ENCODE measurements at regions not wholly inside any gene's neighbourhood (a gene's known extent, or its start where the extent isn't known, plus 50 kb on each side); places are given as distances from the start of the nearest gene placed in this dataset.

- DNase-seq (ENCODE audit: low spot score), result no peak
- intact Hi-C loops (cut with DNase I), result no loop called here
Measured at GRCh38 chr2:191738003-191738402, 60.1 kb downstream of the NABP1 start.

- intact Hi-C loops (cut with DNase I), result no loop called here
- DNase-seq (ENCODE audit: low spot score), result no peak
Measured at GRCh38 chr2:191738667-191739066, 60.7 kb downstream of the NABP1 start.

- DNase-seq (ENCODE audit: low spot score), result no peak
Measured at GRCh38 chr2:191739194-191739593, 61.3 kb downstream of the NABP1 start.

GRCh38 chr2:191740016-191740419, 62.1 kb downstream of the NABP1 start:
- intact Hi-C loops (cut with DNase I), result no loop called here
- DNase-seq (ENCODE audit: low spot score), result no peak

More at GRCh38 chr2:191739194-191739593, 61.3 kb downstream of the NABP1 start:
- intact Hi-C loops (cut with DNase I), result no loop called here

GRCh38 chr2:191740759-191741158, 62.8 kb downstream of the NABP1 start:
- intact Hi-C loops (cut with DNase I), result no loop called here
- DNase-seq (ENCODE audit: low spot score), result no peak

- DNase-seq (ENCODE audit: low spot score), result no peak
- intact Hi-C loops (cut with DNase I), result no loop called here
Measured at GRCh38 chr2:191746346-191747169, 68.6 kb downstream of the NABP1 start.

GRCh38 chr2:191747170-191747530, 69.2 kb downstream of the NABP1 start:
- intact Hi-C loops (cut with DNase I), result no loop called here
- no peak for DNase-seq (ENCODE audit: low spot score)

GRCh38 chr2:191748059-191748461, 70.1 kb downstream of the NABP1 start:
- no peak for DNase-seq (ENCODE audit: low spot score)
- intact Hi-C loops (cut with DNase I), result no loop called here

- DNase-seq (ENCODE audit: low spot score), result no peak
- intact Hi-C loops (cut with DNase I), result no loop called here
Measured at GRCh38 chr2:191748528-191749180, 70.7 kb downstream of the NABP1 start.

- intact Hi-C loops (cut with DNase I), result no loop called here
- no peak for DNase-seq (ENCODE audit: low spot score)
Measured at GRCh38 chr2:191749181-191749540, 71.2 kb downstream of the NABP1 start.

- no peak for DNase-seq (ENCODE audit: low spot score)
- intact Hi-C loops (cut with DNase I), result no loop called here
Measured at GRCh38 chr2:191754103-191754502, 76.2 kb downstream of the NABP1 start.

- DNase-seq (ENCODE audit: low spot score), result no peak
- intact Hi-C loops (cut with DNase I), result no loop called here
Measured at GRCh38 chr2:191756761-191757160, 78.8 kb downstream of the NABP1 start.

GRCh38 chr2:191757208-191757607, 79.3 kb downstream of the NABP1 start:
- no peak for DNase-seq (ENCODE audit: low spot score)
- intact Hi-C loops (cut with DNase I), result no loop called here

- peak; percentile 78 for DNase-seq (ENCODE audit: low spot score)
- intact Hi-C loops (cut with DNase I), result no loop called here
Measured at GRCh38 chr2:191758518-191759507, 80.9 kb downstream of the NABP1 start.

- intact Hi-C loops (cut with DNase I), result no loop called here
Measured at GRCh38 chr2:191759680-191760079, 81.7 kb downstream of the NABP1 start.

GRCh38 chr2:191760655-191761262, 82.8 kb downstream of the NABP1 start:
- intact Hi-C loops (cut with DNase I), result no loop called here
- no peak for DNase-seq (ENCODE audit: low spot score)

More at GRCh38 chr2:191759680-191760079, 81.7 kb downstream of the NABP1 start:
- DNase-seq (ENCODE audit: low spot score), result no peak

GRCh38 chr2:191773136-191773535, 73.8 kb downstream of the CAVIN2 start:
- DNase-seq (ENCODE audit: low spot score), result no peak
- intact Hi-C loops (cut with DNase I), result no loop called here

GRCh38 chr2:191777351-191777750, 69.5 kb downstream of the CAVIN2 start:
- intact Hi-C loops (cut with DNase I), result no loop called here
- no peak for DNase-seq (ENCODE audit: low spot score)

- DNase-seq (ENCODE audit: low spot score), result no peak
- intact Hi-C loops (cut with DNase I), result no loop called here
Measured at GRCh38 chr2:191778041-191778440, 68.8 kb downstream of the CAVIN2 start.

- DNase-seq (ENCODE audit: low spot score), result no peak
- intact Hi-C loops (cut with DNase I), result no loop called here
Measured at GRCh38 chr2:191782351-191782750, 64.5 kb downstream of the CAVIN2 start.
